CD4-positive, alpha-beta T cell (primary cell): ENCODE measurements at regions not wholly inside any gene's neighbourhood (a gene's known extent, or its start where the extent isn't known, plus 50 kb on each side); places are given as distances from the start of the nearest gene placed in this dataset.

Source experiments
- ATAC-seq: fragments of 200-7000 bp; cut with Tn5 transposase; one replicate; pipeline ENCODE4 v1.10.0; 2022; ENCODE audit warnings: mild to moderate bottlenecking; ENCODE audit not compliant: poor library complexity
- CTCF ChIA-PET: fragments of 350-600 bp; sonication (Branson Sonifier 250); formaldehyde crosslinking; loops from one replicate; lab custom pipeline; 2021; ENCODE audit warnings: antibody characterized with exemption, inconsistent platforms; lab: Charles Lee
- POLR2A ChIA-PET: fragments of 350-600 bp; sonication (Branson Sonifier 250); formaldehyde crosslinking; loops from one replicate; lab custom pipeline; 2021; ENCODE audit warnings: antibody characterized with exemption, inconsistent platforms; lab: Charles Lee
- DNase-seq, 14 experiments: peaks; one replicate each; pipeline ENCODE4 v3.0.0-alpha.2; 2013 to 2020; ENCODE audit warnings: mixed read lengths in 2 of 14
- H3K27ac ChIP-seq, 2 donors: one replicate each; pipeline versions ENCODE4 v1.5.1 to v1.7.0; 2013; ENCODE audit warnings: low read length in 2 of 2, low read depth in 1 of 2, mild to moderate bottlenecking in 1 of 2
- H3K27me3 ChIP-seq, 2 experiments: 1 replicate in 1 of 2; 2 replicates in 1 of 2; pipeline versions ENCODE4 v1.6.1 to v1.7.0; 2013; ENCODE audit warnings: low read length in 2 of 2, control low read depth in 1 of 2, mild to moderate bottlenecking in 1 of 2, moderate library complexity in 1 of 2; ENCODE audit not compliant: insufficient read depth in 2 of 2, control insufficient read depth in 1 of 2
- H3K36me3 ChIP-seq: one replicate; pipeline ENCODE4 v1.6.1; 2013; ENCODE audit warnings: low read length, control low read depth; ENCODE audit not compliant: insufficient read depth
- H3K4me1 ChIP-seq: one replicate; pipeline ENCODE4 v1.6.1; 2013; ENCODE audit warnings: low read length, control low read depth; ENCODE audit not compliant: insufficient read depth
- H3K4me3 ChIP-seq: one replicate; pipeline ENCODE4 v1.5.1; 2013; ENCODE audit warnings: mild to moderate bottlenecking, low read length, moderate library complexity
- H3K9me3 ChIP-seq, 2 experiments: 1 replicate in 1 of 2; 2 replicates in 1 of 2; pipeline versions ENCODE4 v1.6.1 to v1.7.0; 2013; ENCODE audit warnings: low read length in 2 of 2, mild to moderate bottlenecking in 2 of 2, control low read depth in 1 of 2, moderate library complexity in 1 of 2; ENCODE audit not compliant: control insufficient read depth in 1 of 2, insufficient read depth in 1 of 2
- H3K27ac Mint-ChIP-seq: one replicate; pipeline ENCODE4 v1.8.0; 2020; ENCODE audit warnings: mixed read lengths
- H3K27me3 Mint-ChIP-seq: one replicate; pipeline ENCODE4 v1.8.0; 2021; ENCODE audit warnings: mixed read lengths
- H3K36me3 Mint-ChIP-seq: one replicate; pipeline ENCODE4 v1.8.0; 2021; ENCODE audit warnings: low read depth, mixed read lengths
- H3K4me1 Mint-ChIP-seq: one replicate; pipeline ENCODE4 v1.8.0; 2021; ENCODE audit warnings: low read depth, mixed read lengths
- H3K4me3 Mint-ChIP-seq: one replicate; pipeline ENCODE4 v1.8.0; 2020; ENCODE audit warnings: mild to moderate bottlenecking, mixed read lengths
- H3K9me3 Mint-ChIP-seq: one replicate; pipeline ENCODE4 v1.8.0; 2020; ENCODE audit warnings: mixed read lengths
- intact Hi-C, 2 experiments: fragments of 100-400 bp; cut with DNase I in 1 of 2; cut with micrococcal nuclease in 1 of 2; formaldehyde crosslinking; loops; one replicate each; pipeline versions ENCODE4 v1.15.1 to v1.9.0; 2023 to 2025; cut with DNase I, micrococcal nuclease
- TF ChIP-seq, protein P1 (sequence below): fragments of 200-600 bp; IDR thresholded peaks from one replicate; pipeline ENCODE4 v1.8.0; 2022; ENCODE audit warnings: antibody characterized with exemption, mild to moderate bottlenecking

DNA sequence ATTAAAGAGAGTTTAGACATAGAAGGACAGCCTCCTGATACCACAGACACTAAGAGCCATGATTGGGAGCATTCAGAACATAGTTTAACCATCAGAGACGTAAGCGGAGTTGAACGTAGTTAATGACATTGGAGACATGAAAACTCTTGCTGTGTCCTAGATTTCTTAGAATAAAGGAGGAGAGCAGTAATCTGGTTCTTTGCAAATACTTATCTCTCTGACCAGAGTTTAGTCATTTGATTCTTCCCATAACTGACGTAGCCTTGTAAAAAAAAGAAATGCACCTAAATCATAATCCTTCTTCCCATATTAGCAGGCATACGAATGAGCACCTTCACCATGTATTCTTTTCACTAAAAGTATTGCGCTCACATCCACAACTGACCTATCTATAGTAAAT, 433.3 kb upstream of the SMC2 start:
- ATAC-seq (no peak), DNase-seq (no peak)
- Histone ChIP-seq H3K27ac (no peak overlapping the region), H3K4me3 (no peak overlapping the region), H3K36me3 (no peaks in the 10 kb centered on the region), H3K4me1 (no peaks in the 10 kb centered on the region), H3K9me3 (peaks cover 7 to 8% of the 10 kb centered on the region in 2 experiments), H3K27me3 (no peaks in the 10 kb centered on the region)
- Mint-ChIP-seq H3K27me3 (no peaks in the 10 kb centered on the region), H3K4me3 (no peak overlapping the region), H3K4me1 (no peaks in the 10 kb centered on the region), H3K27ac (no peak overlapping the region), H3K36me3 (no peaks in the 10 kb centered on the region), H3K9me3 (peaks cover 10% of the 10 kb centered on the region)
- intact Hi-C loops = no loop called here
- TF ChIP-seq, protein P1, sequence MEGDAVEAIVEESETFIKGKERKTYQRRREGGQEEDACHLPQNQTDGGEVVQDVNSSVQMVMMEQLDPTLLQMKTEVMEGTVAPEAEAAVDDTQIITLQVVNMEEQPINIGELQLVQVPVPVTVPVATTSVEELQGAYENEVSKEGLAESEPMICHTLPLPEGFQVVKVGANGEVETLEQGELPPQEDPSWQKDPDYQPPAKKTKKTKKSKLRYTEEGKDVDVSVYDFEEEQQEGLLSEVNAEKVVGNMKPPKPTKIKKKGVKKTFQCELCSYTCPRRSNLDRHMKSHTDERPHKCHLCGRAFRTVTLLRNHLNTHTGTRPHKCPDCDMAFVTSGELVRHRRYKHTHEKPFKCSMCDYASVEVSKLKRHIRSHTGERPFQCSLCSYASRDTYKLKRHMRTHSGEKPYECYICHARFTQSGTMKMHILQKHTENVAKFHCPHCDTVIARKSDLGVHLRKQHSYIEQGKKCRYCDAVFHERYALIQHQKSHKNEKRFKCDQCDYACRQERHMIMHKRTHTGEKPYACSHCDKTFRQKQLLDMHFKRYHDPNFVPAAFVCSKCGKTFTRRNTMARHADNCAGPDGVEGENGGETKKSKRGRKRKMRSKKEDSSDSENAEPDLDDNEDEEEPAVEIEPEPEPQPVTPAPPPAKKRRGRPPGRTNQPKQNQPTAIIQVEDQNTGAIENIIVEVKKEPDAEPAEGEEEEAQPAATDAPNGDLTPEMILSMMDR = no peak
- CTCF ChIA-PET = no interaction called here
- POLR2A ChIA-PET = no interaction called here

DNA sequence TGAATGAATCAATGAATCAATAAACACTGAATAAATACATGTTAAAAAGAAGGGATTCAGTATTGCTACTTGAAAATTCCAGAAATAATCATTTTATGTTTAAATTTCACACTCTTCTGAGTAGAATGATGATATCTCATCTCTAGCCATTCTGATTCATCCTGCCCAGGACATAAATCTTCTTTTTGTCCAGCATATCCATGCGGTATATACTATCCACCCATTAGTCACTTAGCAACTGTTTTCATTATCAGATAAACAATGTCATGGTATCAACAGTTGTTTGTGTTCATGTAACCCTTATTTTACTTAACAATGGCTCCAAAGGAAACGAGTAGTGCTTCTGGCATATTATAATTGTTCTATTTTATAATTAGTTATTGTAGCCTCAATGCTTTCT, 432.4 kb upstream of the SMC2 start:
- Mint-ChIP-seq H3K27me3 (no peaks in the 10 kb centered on the region), H3K9me3 (peaks cover 6% of the 10 kb centered on the region), H3K4me3 (no peak overlapping the region), H3K4me1 (no peaks in the 10 kb centered on the region), H3K27ac (no peak overlapping the region), H3K36me3 (no peaks in the 10 kb centered on the region)
- DNase-seq (no peak), ATAC-seq (no peak)
- TF ChIP-seq, protein P1 = no peak
- intact Hi-C loops = no loop called here
- H3K4me1 ChIP-seq = no peaks in the 10 kb centered on the region
- H3K27ac ChIP-seq = no peak overlapping the region
- H3K27me3 ChIP-seq = no peaks in the 10 kb centered on the region
- H3K9me3 ChIP-seq = peaks cover 7 to 8% of the 10 kb centered on the region in 2 experiments
- ChIA-PET CTCF (no interaction called here), POLR2A (no interaction called here)
- H3K4me3 ChIP-seq = no peak overlapping the region
- no peaks in the 10 kb centered on the region for H3K36me3 ChIP-seq

DNA sequence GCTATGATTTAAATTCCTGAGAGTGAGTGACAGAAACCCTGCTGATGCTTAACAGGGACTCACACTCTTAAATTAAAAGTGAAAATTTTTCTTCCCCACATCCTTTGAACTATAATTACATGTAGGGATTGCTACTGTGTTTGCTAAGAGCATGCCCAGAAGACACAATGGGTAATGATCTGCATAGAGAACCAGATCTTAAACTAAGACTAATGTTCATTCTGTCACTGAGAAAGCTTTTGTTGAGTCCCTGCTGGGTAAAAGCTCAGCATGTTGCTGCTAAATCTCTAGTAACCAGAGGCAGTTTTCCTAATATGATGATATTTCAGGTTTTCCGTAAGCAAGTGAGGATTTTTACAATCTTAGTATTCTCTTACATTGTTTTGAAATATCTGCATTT, 424.8 kb upstream of the SMC2 start:
- H3K27me3 Mint-ChIP-seq = no peaks in the 10 kb centered on the region
- Histone ChIP-seq H3K4me3 (no peak overlapping the region), H3K27me3 (no peaks in the 10 kb centered on the region), H3K4me1 (no peaks in the 10 kb centered on the region), H3K27ac (no peak overlapping the region), H3K36me3 (no peaks in the 10 kb centered on the region), H3K9me3 (no peaks in the 10 kb centered on the region)
- H3K4me1 Mint-ChIP-seq = no peaks in the 10 kb centered on the region
- H3K36me3 Mint-ChIP-seq = no peaks in the 10 kb centered on the region
- no peak overlapping the region for H3K4me3 Mint-ChIP-seq
- POLR2A ChIA-PET = no interaction called here
- TF ChIP-seq, protein P1 = no peak
- DNase-seq = no peak
- ATAC-seq = no peak
- H3K9me3 Mint-ChIP-seq = peaks cover 3% of the 10 kb centered on the region
- no peak overlapping the region for H3K27ac Mint-ChIP-seq
- CTCF ChIA-PET = no interaction called here
- intact Hi-C loops = no loop called here
